OCI-LY7 (cell line): ENCODE measurements at regions not wholly inside any gene's neighbourhood (a gene's known extent, or its start where the extent isn't known, plus 50 kb on each side); places are given as distances from the start of the nearest gene placed in this dataset.

Source experiments
- BruUV-seq: library from RNA; stranded (reverse); fragments of 400-500 nt; replicated peaks from 2 replicates; lab custom pipeline; 2021; lab: Mats Ljungman, UMichigan
- CTCF ChIA-PET: fragments of 300-600 bp; sonication (Branson Sonifier 250); formaldehyde crosslinking; loops from one replicate; lab custom pipeline; 2022; ENCODE audit warnings: antibody characterized with exemption; ENCODE audit not compliant: unreplicated experiment; lab: Charles Lee
- POLR2A ChIA-PET: fragments of 300-600 bp; sonication (Branson Sonifier 250); formaldehyde crosslinking; loops from one replicate; lab custom pipeline; 2022; ENCODE audit warnings: antibody characterized with exemption; lab: Charles Lee
- DNase-seq: peaks from one replicate; pipeline ENCODE4 v3.0.0-alpha.2; 2015; ENCODE audit warnings: low spot score
- H2AFZ ChIP-seq: fragments of 200-600 bp; sonication (generic), shearing (Covaris generic); 2 replicates; pipeline ENCODE4 v1.6.1; 2014; ENCODE audit warnings: mild to moderate bottlenecking, antibody characterized with exemption, low read length, moderate library complexity
- H3K27ac ChIP-seq: fragments of 200-600 bp; sonication (generic); 2 replicates; pipeline ENCODE4 v1.5.1; 2014; ENCODE audit warnings: mixed run types, low read depth, mild to moderate bottlenecking, moderate library complexity, low read length, inconsistent platforms; ENCODE audit not compliant: poor library complexity, severe bottlenecking
- H3K36me3 ChIP-seq: fragments of 200-600 bp; sonication (generic); 2 replicates; pipeline ENCODE4 v1.6.1; 2014; ENCODE audit warnings: mild to moderate bottlenecking, antibody characterized with exemption, low read length, moderate library complexity, mixed read lengths; ENCODE audit not compliant: insufficient read depth
- H3K4me1 ChIP-seq: fragments of 200-600 bp; sonication (generic); 2 replicates; pipeline ENCODE4 v1.5.1; 2014; ENCODE audit warnings: mild to moderate bottlenecking, low read length; ENCODE audit not compliant: insufficient read depth, poor library complexity, severe bottlenecking
- H3K4me2 ChIP-seq: fragments of 200-600 bp; sonication (generic); 2 replicates; pipeline ENCODE4 v1.6.1; 2014; ENCODE audit warnings: mild to moderate bottlenecking, low read length
- H3K4me3 ChIP-seq: fragments of 200-600 bp; sonication (generic); 2 replicates; pipeline ENCODE4 v1.5.1; 2014; ENCODE audit warnings: mild to moderate bottlenecking, low read depth, low read length; ENCODE audit not compliant: poor library complexity, severe bottlenecking
- H3K79me2 ChIP-seq: fragments of 200-600 bp; sonication (generic); 2 replicates; pipeline ENCODE4 v1.6.1; 2016; ENCODE audit warnings: low read depth, mild to moderate bottlenecking, low read length, moderate library complexity, mixed read lengths; ENCODE audit not compliant: insufficient read depth
- H3K9me2 ChIP-seq: fragments of 200-600 bp; sonication (generic); 2 replicates; pipeline ENCODE4 v1.6.1; 2016; ENCODE audit warnings: mild to moderate bottlenecking, low read length, mixed read lengths; ENCODE audit not compliant: insufficient read depth
- H3K9me3 ChIP-seq: fragments of 200-600 bp; sonication (generic); 2 replicates; pipeline ENCODE4 v1.6.1; 2014; ENCODE audit warnings: mild to moderate bottlenecking, mixed run types, low read length, mixed read lengths
- H4K20me1 ChIP-seq: fragments of 200-600 bp; sonication (generic); 2 replicates; pipeline ENCODE4 v1.6.1; 2014; ENCODE audit warnings: mild to moderate bottlenecking, antibody characterized with exemption, low read length, moderate library complexity, mixed read lengths; ENCODE audit not compliant: insufficient read depth
- CTCF ChIP-seq: fragments of 200-600 bp; sonication (generic); conservative IDR thresholded peaks from 2 replicates; pipeline ENCODE4 v1.5.1; 2014; ENCODE audit warnings: mild to moderate bottlenecking, antibody characterized with exemption, low read length, moderate library complexity, mixed read lengths
- EZH2phosphoT487 ChIP-seq: fragments of 200-600 bp; sonication (generic); IDR thresholded peaks from 2 replicates; pipeline ENCODE4 v1.6.1; 2018; ENCODE audit warnings: low read depth, borderline replicate concordance, mild to moderate bottlenecking, mixed run types, antibody characterized with exemption, low read length, moderate library complexity, mixed read lengths
- intact Hi-C: fragments of 100-400 bp; cut with micrococcal nuclease; formaldehyde crosslinking; loops from one replicate; pipeline ENCODE4 v1.10.0; 2022; ENCODE audit not compliant: unreplicated experiment

GRCh38 chr4:17400686-17401085 is 111.2 kb downstream of the QDPR start:
- POLR2A ChIA-PET: no interaction called here
- no peaks in the 10 kb centered on the region for H3K4me1 ChIP-seq
- intact Hi-C loops: no loop called here

GRCh38 chr4:17398805-17399204 is 113.1 kb downstream of the QDPR start:
- Histone ChIP-seq H3K4me1 (no peaks in the 10 kb centered on the region), H3K79me2 (no peaks in the 10 kb centered on the region), H3K4me3 (no peak overlapping the region), H2AFZ (no peak overlapping the region), H3K4me2 (no peak overlapping the region), H3K27ac (no peak overlapping the region), H4K20me1 (no peaks in the 10 kb centered on the region), H3K9me3 (no peaks in the 10 kb centered on the region), H3K9me2 (no peaks in the 10 kb centered on the region), H3K36me3 (no peaks in the 10 kb centered on the region)
- intact Hi-C loops: no loop called here
- no peak for DNase-seq
- no TSS peak for BruUV-seq
- TF ChIP-seq EZH2phosphoT487: no peak
- TF ChIP-seq CTCF: no peak
- ChIA-PET POLR2A (interaction anchor here (1.0 kb wide), 1 partner anchor 14 kb away, joined by 3 read pairs; no protein-coding TSS in a partner anchor), CTCF (no interaction called here)

More at GRCh38 chr4:17400686-17401085, 111.2 kb downstream of the QDPR start:
- Histone ChIP-seq H4K20me1 (no peaks in the 10 kb centered on the region), H2AFZ (no peak overlapping the region), H3K79me2 (no peaks in the 10 kb centered on the region), H3K27ac (no peak overlapping the region), H3K4me3 (no peak overlapping the region), H3K4me2 (no peak overlapping the region), H3K9me3 (no peaks in the 10 kb centered on the region), H3K36me3 (no peaks in the 10 kb centered on the region), H3K9me2 (no peaks in the 10 kb centered on the region)
- BruUV-seq: no TSS peak
- TF ChIP-seq EZH2phosphoT487 (no peak), CTCF (no peak)
- CTCF ChIA-PET: no interaction called here
- no peak for DNase-seq

GRCh38 chr4:17398035-17398434 is 113.9 kb downstream of the QDPR start:
- intact Hi-C loops: no loop called here
- POLR2A ChIA-PET: interaction anchor here (1.1 kb wide), 2 partner anchors 22 to 46 kb away, joined by 3 read pairs; no protein-coding TSS in a partner anchor
- no TSS peak for BruUV-seq
- Histone ChIP-seq H3K27ac (no peak overlapping the region), H3K79me2 (no peaks in the 10 kb centered on the region), H4K20me1 (no peaks in the 10 kb centered on the region), H3K4me1 (no peaks in the 10 kb centered on the region), H3K9me2 (no peaks in the 10 kb centered on the region), H3K4me2 (no peak overlapping the region), H3K36me3 (no peaks in the 10 kb centered on the region), H2AFZ (no peak overlapping the region), H3K4me3 (no peak overlapping the region), H3K9me3 (no peaks in the 10 kb centered on the region)
- no peak for DNase-seq
- TF ChIP-seq CTCF (no peak), EZH2phosphoT487 (no peak)
- CTCF ChIA-PET: no interaction called here
